ENCODE measurements at regions not wholly inside any gene's neighbourhood (a gene's known extent, or its start where the extent isn't known, plus 50 kb on each side); places are given as distances from the start of the nearest gene placed in this dataset.

DNA sequence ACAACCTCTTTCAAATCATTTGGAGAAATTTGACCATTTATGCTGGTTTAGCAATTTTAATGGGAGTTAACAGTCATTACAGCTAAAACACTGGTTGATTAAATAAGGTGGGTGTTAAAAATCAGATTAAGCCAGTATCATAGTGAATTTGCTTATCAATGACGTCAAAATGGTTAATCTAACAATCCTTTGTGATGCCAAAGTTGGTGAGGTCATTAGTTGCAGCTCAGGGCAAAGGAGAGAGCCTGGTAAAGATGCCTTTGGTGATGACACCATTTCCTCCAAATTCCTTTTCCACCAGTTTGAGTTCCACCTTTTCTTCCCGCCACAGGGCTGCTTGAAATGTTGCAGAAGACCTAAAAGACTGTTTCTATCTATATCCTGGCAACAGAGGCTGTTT lies 757.1 kb upstream of the PIK3C3 start:
- Mint-ChIP-seq H3K4me3 (no peak overlapping the region), H3K9me3 (peaks cover 11% of the 10 kb centered on the region), H3K36me3 (ENCODE audit: low read depth) (no peaks in the 10 kb centered on the region), H3K27me3 (ENCODE audit: insufficient read depth) (no peaks in the 10 kb centered on the region), H3K4me1 (ENCODE audit: low read depth) (no peaks in the 10 kb centered on the region), H3K27ac (no peak overlapping the region)
- intact Hi-C loops (cut with micrococcal nuclease), result no loop called here
- no peak for DNase-seq (ENCODE audit: low spot score)

DNA sequence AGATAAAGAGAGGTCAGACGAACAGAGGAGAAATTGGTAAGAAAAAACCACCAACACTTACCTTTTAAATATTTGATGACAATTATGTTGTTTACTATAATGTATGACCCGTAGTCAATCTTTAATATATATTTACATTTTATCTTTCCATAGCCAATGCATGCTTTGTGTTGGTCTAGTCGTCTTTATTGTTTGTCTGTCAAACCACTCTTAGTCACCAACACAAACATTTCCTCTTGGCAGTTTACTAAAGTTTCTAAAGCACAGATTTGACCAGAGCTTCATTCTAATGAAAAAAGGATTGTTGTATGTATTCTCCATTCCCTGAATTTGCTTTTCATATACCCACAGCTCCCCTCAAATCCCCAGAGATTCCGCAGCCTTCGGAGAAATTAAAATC lies 784.7 kb upstream of the PIK3C3 start:
- Mint-ChIP-seq H3K4me3 (no peak overlapping the region), H3K4me1 (ENCODE audit: low read depth) (no peaks in the 10 kb centered on the region)

DNA sequence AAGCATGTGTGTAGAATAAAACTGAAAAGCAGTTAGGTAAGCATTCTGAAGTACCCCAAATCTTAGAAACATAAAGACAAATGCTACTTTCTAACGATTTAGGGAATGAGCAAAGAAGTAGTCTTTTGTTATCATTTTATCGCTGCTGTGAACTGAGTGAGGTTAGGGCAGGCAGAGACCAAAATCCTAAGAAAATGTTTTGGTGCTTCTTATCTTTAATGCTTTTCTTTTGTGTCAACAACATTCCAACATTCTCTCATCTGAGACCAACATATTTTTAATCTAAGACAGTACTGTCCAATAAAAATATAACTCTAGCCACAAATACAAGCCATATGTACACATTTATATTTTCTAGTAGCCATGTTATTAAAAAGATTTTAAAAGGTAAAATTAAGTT lies 789.4 kb upstream of the PIK3C3 start:
- H3K27me3 Mint-ChIP-seq (ENCODE audit: insufficient read depth), result no peaks in the 10 kb centered on the region
- intact Hi-C loops (cut with micrococcal nuclease), result no loop called here
- no peaks in the 10 kb centered on the region for H3K4me1 Mint-ChIP-seq (ENCODE audit: low read depth)
- no peak overlapping the region for H3K4me3 Mint-ChIP-seq
- no peaks in the 10 kb centered on the region for H3K36me3 Mint-ChIP-seq (ENCODE audit: low read depth)
- H3K27ac Mint-ChIP-seq, result no peak overlapping the region
- DNase-seq (ENCODE audit: low spot score), result no peak
- peaks cover 7% of the 10 kb centered on the region for H3K9me3 Mint-ChIP-seq

More for the DNA sequence above, 784.7 kb upstream of the PIK3C3 start:
- Mint-ChIP-seq H3K27ac (no peak overlapping the region), H3K9me3 (peaks cover 4% of the 10 kb centered on the region), H3K36me3 (ENCODE audit: low read depth) (no peaks in the 10 kb centered on the region), H3K27me3 (ENCODE audit: insufficient read depth) (no peaks in the 10 kb centered on the region)
- intact Hi-C loops (cut with micrococcal nuclease), result no loop called here
- DNase-seq (ENCODE audit: low spot score), result no peak

DNA sequence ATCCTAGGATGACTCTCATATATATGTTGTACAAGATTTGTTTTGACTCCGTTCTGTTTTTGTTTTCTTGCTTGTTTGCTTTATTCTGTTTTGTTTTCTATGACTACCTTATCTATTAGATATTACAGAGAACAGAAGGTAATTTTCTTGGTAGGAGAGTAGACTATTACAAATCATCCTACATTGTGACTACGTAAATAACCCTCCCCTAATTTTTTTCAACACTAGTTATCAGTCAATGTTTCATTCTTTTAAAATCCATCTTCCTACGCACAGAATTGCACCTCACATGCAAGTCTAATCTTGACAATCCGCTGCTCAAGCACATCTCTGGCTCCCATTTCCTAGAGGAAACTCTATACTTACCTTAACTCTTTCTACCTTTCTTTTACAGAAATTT lies 792.3 kb upstream of the PIK3C3 start:
- DNase-seq (ENCODE audit: low spot score), result no peak
- Mint-ChIP-seq H3K27ac (no peak overlapping the region), H3K4me1 (ENCODE audit: low read depth) (no peaks in the 10 kb centered on the region), H3K36me3 (ENCODE audit: low read depth) (no peaks in the 10 kb centered on the region), H3K27me3 (ENCODE audit: insufficient read depth) (no peaks in the 10 kb centered on the region), H3K9me3 (peaks cover 7% of the 10 kb centered on the region), H3K4me3 (no peak overlapping the region)
- intact Hi-C loops (cut with micrococcal nuclease), result no loop called here

DNA sequence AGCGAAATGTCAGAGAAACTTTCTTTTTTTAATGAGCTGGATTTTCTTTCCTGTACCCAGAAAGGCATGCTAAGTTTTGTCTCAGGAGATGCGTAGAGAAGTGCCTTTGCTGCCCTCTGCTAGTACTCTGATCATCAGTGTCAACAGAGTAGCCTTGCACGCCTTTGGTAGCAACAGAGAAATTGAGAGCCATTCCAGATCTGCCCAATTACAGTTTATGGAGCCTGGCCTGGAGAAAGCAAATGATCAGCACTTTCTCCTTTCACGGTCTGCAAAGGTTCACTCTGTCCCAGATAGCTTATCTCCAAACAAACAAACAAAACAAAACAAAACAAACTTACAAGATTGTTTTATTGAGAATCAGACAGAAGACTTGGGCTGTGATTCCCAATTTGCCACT lies 792.8 kb upstream of the PIK3C3 start:
- intact Hi-C loops (cut with micrococcal nuclease), result no loop called here
- Mint-ChIP-seq H3K4me1 (ENCODE audit: low read depth) (no peaks in the 10 kb centered on the region), H3K36me3 (ENCODE audit: low read depth) (no peaks in the 10 kb centered on the region), H3K27ac (no peak overlapping the region), H3K27me3 (ENCODE audit: insufficient read depth) (no peaks in the 10 kb centered on the region), H3K9me3 (peaks cover 7% of the 10 kb centered on the region), H3K4me3 (no peak overlapping the region)
- DNase-seq (ENCODE audit: low spot score), result no peak

DNA sequence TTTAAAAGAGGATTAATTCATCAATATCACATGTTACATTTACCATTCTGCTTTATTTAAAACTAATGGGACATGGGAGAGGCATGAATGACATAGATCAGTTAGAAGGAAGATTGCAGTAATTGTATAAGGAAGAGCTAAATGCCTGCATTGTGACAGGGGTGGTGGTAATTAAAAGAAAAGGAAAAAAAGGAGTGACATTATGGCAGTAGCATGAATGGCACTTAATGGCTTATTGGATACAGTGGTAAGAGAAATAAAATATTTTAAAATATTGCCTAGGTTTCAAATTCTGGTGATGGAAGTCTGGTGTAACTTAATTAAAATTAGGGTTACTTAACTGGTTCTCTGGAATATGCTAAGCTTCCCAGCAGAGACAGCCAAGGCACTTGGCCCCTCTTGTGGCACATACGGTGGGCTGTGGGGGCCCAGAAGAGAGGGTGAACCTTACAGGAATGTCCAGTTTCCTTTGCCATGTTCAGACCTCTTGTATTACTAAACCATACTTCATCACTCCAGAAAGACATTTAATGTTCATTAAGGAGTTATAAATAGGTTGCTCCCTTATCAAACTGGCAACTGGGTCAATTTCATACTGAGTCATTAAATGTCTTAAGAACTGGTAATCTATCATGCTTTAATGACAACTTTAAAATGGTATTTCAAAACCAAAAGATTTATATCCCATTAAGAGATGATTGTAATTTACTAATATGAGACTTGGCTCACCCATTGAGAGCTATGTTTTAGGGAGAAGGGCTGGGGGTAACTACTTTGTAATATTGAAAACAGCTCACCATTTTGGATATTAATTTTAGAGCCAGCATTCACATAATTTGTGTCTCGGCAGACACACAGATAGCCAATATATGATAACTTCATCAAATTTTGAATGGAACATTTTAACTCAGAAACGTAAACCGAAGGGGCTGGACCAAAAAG lies 798.9 kb upstream of the PIK3C3 start:
- H3K4me3 Mint-ChIP-seq, result no peak overlapping the region
- no peaks in the 10 kb centered on the region for H3K36me3 Mint-ChIP-seq (ENCODE audit: low read depth)
- intact Hi-C loops (cut with micrococcal nuclease), result no loop called here
- DNase-seq (ENCODE audit: low spot score), result no peak
- H3K4me1 Mint-ChIP-seq (ENCODE audit: low read depth), result no peaks in the 10 kb centered on the region
- H3K9me3 Mint-ChIP-seq, result no peaks in the 10 kb centered on the region
- no peaks in the 10 kb centered on the region for H3K27me3 Mint-ChIP-seq (ENCODE audit: insufficient read depth)
- no peak overlapping the region for H3K27ac Mint-ChIP-seq

DNA sequence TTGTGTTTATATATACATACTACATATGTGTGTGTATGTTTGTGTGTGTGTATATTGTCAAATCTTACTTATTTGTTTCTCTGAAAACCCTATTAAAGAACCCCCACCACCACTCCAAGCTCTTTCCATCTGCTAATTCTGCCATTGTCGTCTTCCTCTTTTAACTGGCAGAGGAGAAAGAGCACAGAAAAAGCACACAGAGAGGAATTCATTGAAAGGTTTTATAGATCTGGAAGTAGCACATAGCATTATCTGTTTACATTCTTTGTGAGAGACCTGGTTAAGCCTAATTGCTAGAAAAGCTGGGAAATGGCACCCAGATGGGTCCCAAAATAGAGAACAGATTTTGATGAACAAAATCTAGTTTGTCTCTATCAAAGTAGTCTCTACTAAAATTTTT lies 800.0 kb upstream of the PIK3C3 start:
- Mint-ChIP-seq H3K36me3 (ENCODE audit: low read depth) (no peaks in the 10 kb centered on the region), H3K4me1 (ENCODE audit: low read depth) (no peaks in the 10 kb centered on the region), H3K27ac (no peak overlapping the region), H3K4me3 (no peak overlapping the region), H3K27me3 (ENCODE audit: insufficient read depth) (no peaks in the 10 kb centered on the region), H3K9me3 (peaks cover 6% of the 10 kb centered on the region)
- intact Hi-C loops (cut with micrococcal nuclease), result no loop called here
- DNase-seq (ENCODE audit: low spot score), result no peak

DNA sequence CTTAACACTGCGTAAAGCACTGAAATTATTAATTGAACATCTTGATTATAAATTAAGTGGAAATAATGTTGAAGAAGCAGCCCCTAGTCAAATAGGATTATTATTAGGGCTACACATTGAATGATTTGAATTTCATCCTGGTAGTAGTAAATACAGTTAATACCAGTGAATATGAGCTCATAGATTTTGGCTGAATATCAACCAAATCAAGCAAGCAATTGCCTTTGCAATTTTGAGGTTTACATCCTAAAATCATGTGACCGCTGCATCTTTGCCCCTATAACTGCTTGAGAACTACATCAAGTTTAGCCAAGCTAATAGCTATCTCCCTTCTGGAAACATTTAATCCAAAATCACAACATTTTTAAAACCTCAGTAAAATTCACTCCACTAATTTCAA lies 801.2 kb upstream of the PIK3C3 start:
- Mint-ChIP-seq H3K9me3 (peaks cover 7% of the 10 kb centered on the region), H3K27me3 (ENCODE audit: insufficient read depth) (no peaks in the 10 kb centered on the region), H3K4me1 (ENCODE audit: low read depth) (no peaks in the 10 kb centered on the region), H3K4me3 (no peak overlapping the region), H3K36me3 (ENCODE audit: low read depth) (no peaks in the 10 kb centered on the region), H3K27ac (no peak overlapping the region)
- intact Hi-C loops (cut with micrococcal nuclease), result no loop called here
- no peak for DNase-seq (ENCODE audit: low spot score)

DNA sequence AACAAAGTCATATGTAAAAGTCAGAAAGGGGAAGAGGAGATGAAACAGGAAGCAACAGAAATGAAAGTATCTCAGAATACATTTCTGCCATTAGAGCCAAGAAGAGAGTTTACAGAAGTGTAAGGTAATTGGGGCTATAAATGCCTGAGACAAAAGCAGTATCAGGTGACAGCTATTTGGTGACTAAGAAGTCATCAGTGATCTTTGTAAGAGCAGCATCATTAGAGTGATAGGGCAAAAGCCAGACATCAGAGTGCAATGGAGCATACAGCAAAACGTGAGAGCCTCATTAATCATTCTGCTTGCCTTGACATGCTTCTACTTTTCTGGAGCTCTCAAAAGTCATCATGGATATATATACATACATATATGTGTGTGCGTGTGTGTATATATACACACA lies 804.7 kb upstream of the PIK3C3 start:
- H3K9me3 Mint-ChIP-seq, result peaks cover 11% of the 10 kb centered on the region
- DNase-seq (ENCODE audit: low spot score), result no peak
- no peaks in the 10 kb centered on the region for H3K4me1 Mint-ChIP-seq (ENCODE audit: low read depth)
- H3K27ac Mint-ChIP-seq, result no peak overlapping the region
- no peaks in the 10 kb centered on the region for H3K27me3 Mint-ChIP-seq (ENCODE audit: insufficient read depth)
- intact Hi-C loops (cut with micrococcal nuclease), result no loop called here
- no peaks in the 10 kb centered on the region for H3K36me3 Mint-ChIP-seq (ENCODE audit: low read depth)
- H3K4me3 Mint-ChIP-seq, result no peak overlapping the region

DNA sequence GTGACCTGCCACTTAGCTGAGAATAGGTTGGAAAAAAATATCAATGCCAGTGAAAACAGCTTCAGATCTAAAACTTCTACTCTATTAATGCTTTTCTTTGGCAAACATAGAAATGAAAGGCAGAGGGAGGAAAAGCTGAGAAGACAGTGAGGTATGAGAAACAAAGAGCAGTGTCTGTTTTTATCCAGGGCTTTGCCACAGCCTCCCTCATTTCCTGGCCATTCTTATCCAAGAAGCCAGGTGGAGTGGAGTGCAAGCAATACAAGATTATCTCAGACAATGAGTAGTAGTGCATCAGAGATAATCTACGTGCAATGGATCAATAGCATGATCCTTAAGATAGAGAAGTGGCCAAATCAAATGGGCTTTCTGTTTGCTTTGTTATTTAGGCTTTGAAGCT lies 808.7 kb upstream of the PIK3C3 start:
- no peak overlapping the region for H3K4me3 Mint-ChIP-seq
- no peak for DNase-seq (ENCODE audit: low spot score)
- H3K4me1 Mint-ChIP-seq (ENCODE audit: low read depth), result no peaks in the 10 kb centered on the region
- H3K27me3 Mint-ChIP-seq (ENCODE audit: insufficient read depth), result no peaks in the 10 kb centered on the region
- no peak overlapping the region for H3K27ac Mint-ChIP-seq
- peaks cover 11% of the 10 kb centered on the region for H3K9me3 Mint-ChIP-seq
- H3K36me3 Mint-ChIP-seq (ENCODE audit: low read depth), result no peaks in the 10 kb centered on the region
- intact Hi-C loops (cut with micrococcal nuclease), result no loop called here

DNA sequence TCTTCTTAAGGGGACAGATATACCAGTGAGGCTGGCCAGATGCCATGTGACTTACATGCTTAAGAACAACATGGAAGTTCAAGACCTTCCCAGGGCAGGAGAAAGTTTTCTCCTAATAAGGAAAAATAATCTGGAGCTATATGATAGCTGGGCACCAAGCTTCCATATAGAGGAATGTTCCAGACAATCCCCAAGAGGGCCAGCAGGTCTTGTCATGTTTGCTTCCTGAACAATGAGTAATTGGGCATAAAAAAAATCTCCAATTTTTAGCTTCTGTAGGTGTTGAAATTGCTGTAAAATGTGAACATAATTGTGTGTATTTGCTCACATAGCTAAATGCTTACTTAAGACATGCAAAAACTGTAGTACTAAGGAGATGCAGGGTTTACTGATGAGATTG lies 809.5 kb upstream of the PIK3C3 start:
- H3K9me3 Mint-ChIP-seq, result peaks cover 9% of the 10 kb centered on the region
- H3K27me3 Mint-ChIP-seq (ENCODE audit: insufficient read depth), result no peaks in the 10 kb centered on the region
- no peak overlapping the region for H3K4me3 Mint-ChIP-seq
- H3K36me3 Mint-ChIP-seq (ENCODE audit: low read depth), result no peaks in the 10 kb centered on the region
- no peak for DNase-seq (ENCODE audit: low spot score)
- no peak overlapping the region for H3K27ac Mint-ChIP-seq
- no peaks in the 10 kb centered on the region for H3K4me1 Mint-ChIP-seq (ENCODE audit: low read depth)
- intact Hi-C loops (cut with micrococcal nuclease), result no loop called here

DNA sequence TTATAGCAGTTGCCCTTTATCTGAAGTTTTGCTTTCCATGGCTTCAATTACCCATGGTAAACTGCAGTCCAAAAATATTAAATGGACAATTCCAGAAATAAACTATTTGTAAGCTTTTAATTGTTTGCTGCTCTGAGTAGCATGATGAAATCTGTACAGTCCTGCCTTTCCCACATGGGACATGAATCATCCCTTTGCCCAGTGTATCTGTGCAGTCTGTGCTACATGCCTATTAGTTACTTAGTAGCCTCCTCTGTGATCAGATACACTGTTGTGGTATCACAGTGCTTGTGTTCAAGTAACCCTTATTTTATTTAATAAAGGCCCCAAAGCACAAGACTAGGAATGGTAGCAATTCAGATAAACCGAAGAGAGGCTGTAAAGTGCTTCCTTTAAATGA lies 810.6 kb upstream of the PIK3C3 start:
- no peak for DNase-seq (ENCODE audit: low spot score)
- no peak overlapping the region for H3K27ac Mint-ChIP-seq
- intact Hi-C loops (cut with micrococcal nuclease), result no loop called here
- H3K4me3 Mint-ChIP-seq, result no peak overlapping the region
- no peaks in the 10 kb centered on the region for H3K4me1 Mint-ChIP-seq (ENCODE audit: low read depth)
- peaks cover 4% of the 10 kb centered on the region for H3K9me3 Mint-ChIP-seq
- H3K36me3 Mint-ChIP-seq (ENCODE audit: low read depth), result no peaks in the 10 kb centered on the region
- no peaks in the 10 kb centered on the region for H3K27me3 Mint-ChIP-seq (ENCODE audit: insufficient read depth)

DNA sequence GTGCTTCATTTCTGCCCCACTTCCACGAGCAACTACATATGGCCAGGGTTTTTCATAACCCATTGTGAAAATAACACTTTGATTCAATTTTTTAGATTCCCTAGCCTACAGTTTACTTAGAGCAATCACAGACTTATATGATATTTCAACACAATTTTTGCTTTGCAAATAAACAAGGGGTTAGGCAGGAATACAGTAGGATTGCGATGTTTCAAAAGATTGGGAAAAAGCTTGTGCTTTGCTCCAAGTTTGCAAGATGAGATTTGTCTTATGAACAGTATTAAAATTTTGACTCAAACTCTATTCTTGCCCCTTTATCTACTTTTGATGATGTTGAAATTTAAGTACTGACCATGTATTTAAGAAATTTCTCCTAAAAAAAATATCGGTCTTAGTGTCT lies 814.5 kb upstream of the PIK3C3 start:
- intact Hi-C loops (cut with micrococcal nuclease), result no loop called here
- no peak for DNase-seq (ENCODE audit: low spot score)
- Mint-ChIP-seq H3K4me3 (no peak overlapping the region), H3K27me3 (ENCODE audit: insufficient read depth) (no peaks in the 10 kb centered on the region), H3K4me1 (ENCODE audit: low read depth) (no peaks in the 10 kb centered on the region), H3K27ac (no peak overlapping the region), H3K9me3 (no peaks in the 10 kb centered on the region), H3K36me3 (ENCODE audit: low read depth) (no peaks in the 10 kb centered on the region)

DNA sequence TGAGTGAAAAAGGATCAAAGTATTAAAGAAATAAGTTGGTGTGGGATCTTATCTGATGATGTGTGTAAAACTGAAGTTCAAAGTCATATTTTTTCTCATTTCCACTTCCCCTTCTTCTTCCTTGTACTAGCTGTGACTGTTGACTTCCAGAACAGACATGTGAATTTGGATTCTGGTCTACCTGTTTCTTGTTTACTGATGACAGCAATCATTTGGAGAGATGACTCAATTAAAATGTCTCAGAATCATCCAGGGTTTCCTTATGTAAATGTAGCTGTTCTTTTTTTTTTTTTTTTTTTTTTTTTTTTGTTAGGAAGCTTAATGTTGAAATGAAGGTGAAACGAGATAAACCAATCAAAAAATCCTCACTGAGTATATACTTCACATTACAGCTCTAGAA lies 819.9 kb upstream of the PIK3C3 start:
- no peaks in the 10 kb centered on the region for H3K4me1 Mint-ChIP-seq (ENCODE audit: low read depth)
- no peak overlapping the region for H3K4me3 Mint-ChIP-seq
- H3K27ac Mint-ChIP-seq, result no peak overlapping the region
- DNase-seq (ENCODE audit: low spot score), result no peak
- H3K9me3 Mint-ChIP-seq, result peaks cover 4% of the 10 kb centered on the region
- intact Hi-C loops (cut with micrococcal nuclease), result no loop called here
- no peaks in the 10 kb centered on the region for H3K27me3 Mint-ChIP-seq (ENCODE audit: insufficient read depth)
- H3K36me3 Mint-ChIP-seq (ENCODE audit: low read depth), result no peaks in the 10 kb centered on the region

Measured in activated T-helper 1 cell treated with anti-CD3 and anti-CD28 coated beads, Interleukin-12 subunit alpha, Interleukin-12 subunit beta, Interleukin-2, Interleukin-4 antibody, amounts not matched to agents 30 ng/mL and 10 ng/mL and 1 ng/mL, durations not matched to agents 14 hours and 24 hours and 36 hours (primary cell).